ENCODE measurements at regions not wholly inside any gene's neighbourhood (a gene's known extent, or its start where the extent isn't known, plus 50 kb on each side); places are given as distances from the start of the nearest gene placed in this dataset.

- DNase-seq (ENCODE audit: low read depth in 4 of 4, low spot score in 3 of 4): no peak
These were observed 508.6 kb upstream of the ADAMTS5 start for GRCh38 chr21:27475363-27475955.

- DNase-seq (ENCODE audit: low read depth in 4 of 4, low spot score in 3 of 4): no peak
These were observed 500.5 kb upstream of the ADAMTS5 start for GRCh38 chr21:27467366-27467765.

DNA sequence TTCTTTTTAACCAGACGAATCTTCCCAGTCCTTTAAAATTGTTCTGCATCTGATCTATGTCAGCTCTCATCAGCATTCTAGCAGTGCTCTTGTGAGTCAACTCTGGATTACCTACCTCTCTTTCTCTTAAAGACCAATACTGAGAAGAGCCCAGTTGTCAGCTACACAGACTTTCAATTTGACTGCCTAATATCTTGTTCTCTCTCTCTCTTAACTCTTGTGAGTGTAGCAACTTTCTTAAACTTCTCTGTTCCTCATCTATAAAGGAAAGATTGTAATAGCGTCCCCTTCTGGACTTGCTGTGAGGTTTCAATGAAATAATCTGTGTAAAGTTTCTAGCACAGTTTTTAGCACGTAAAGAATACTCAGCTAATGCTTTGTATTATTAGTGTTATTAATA is 499.3 kb upstream of the ADAMTS5 start:
- no peak for DNase-seq (ENCODE audit: low read depth in 4 of 4, low spot score in 3 of 4)

DNA sequence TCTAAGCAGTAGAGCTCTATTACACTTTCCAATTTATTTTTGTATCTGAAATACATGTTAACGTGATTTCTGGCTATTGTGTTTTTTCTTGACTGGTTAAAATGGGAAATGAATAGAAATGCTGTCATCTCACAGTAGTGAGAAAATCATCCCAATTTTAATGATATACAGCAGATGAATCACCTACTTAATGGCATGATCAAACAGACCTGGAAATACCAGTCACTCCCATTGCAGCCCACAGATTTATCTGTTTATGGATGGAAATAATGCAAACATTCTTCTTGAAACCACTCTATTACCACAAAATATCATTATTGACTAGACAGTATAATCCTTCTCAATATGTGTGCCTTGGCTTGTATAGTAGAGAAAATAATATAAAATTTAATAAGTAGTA is 497.8 kb upstream of the ADAMTS5 start:
- no peak for DNase-seq (ENCODE audit: low read depth in 4 of 4, low spot score in 3 of 4)

- no peak for DNase-seq (ENCODE audit: low read depth in 4 of 4, low spot score in 3 of 4)
These were observed 495.8 kb upstream of the ADAMTS5 start for GRCh38 chr21:27462726-27463125.

DNA sequence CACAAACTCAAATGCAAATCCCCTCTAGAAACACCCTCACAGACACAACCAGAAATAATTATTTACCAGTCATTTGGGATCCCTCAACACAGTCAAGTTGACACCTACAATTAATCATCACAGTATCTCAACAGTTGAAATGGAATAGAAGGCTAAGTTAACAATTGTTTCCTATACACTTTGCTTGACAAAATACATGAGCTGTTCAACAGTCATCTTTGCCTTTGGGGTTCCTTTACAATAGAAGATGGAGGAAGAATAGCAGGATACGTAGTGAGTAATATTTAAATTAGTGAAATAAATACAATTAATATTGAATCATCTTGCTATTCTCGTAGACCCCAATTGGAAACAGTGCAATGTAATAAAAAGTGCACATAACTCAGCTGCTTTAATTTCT is 487.3 kb upstream of the ADAMTS5 start:
- DNase-seq (ENCODE audit: low read depth in 4 of 4, low spot score in 3 of 4): no peak

DNA sequence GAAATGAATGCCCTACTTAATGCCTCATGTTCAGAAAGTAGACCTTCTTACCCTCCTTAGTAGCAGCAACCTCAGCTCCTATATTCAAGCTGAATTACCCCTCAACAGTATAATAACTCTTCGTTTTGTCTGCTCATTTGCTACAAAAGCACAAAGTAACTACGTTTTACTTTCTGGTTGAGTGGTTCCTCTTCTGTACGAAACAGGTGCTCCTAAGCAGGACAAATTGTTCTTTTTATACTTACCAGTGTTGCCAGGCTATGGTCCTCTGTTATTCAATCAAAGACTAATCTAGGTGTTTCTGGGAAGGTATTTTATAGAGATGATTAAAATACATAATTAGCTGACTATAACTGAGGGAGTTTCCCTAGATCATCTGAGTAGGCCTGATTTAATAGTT is 484.2 kb upstream of the ADAMTS5 start:
- no peak for DNase-seq (ENCODE audit: low read depth in 4 of 4, low spot score in 3 of 4)

DNA sequence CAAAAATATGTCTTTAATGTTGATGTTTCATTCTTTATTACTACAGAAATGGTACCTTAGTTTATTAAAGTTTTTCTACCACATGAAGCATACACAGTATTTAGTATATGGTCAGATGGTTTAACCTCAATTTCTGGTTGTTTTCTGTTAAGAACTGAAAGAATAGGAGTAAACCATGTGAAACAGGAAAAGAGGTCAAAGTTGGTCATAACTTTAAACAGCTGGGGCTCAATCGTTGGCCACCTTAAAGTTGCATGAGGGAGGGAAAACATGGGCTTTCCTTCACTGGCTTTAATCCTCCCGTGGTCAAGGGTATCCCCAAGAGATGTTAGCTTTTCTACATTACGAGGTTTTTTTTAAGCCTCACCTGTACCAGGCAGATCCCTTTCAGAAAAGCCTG is 483.3 kb upstream of the ADAMTS5 start:
- no peak for DNase-seq (ENCODE audit: low read depth in 4 of 4, low spot score in 3 of 4)

DNA sequence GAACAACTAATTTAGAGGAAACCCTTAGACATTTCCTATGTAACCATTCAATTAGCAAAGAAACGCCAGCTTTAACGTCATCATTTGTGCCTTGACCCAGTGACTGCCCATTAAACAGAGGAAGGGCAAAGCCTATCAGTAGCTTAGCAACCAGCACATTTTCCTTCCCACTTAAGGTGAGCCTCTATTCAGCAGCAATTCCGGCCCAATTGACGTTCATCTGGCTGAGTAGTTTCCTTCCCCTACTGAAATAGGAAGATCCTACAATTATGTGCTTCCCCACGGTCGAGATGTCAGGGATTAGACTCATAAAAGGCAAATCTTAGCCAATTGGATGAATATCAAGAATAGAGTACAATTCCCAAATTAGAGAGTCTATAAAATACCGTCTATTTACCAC is 482.1 kb upstream of the ADAMTS5 start:
- no peak for DNase-seq (ENCODE audit: low read depth in 4 of 4, low spot score in 3 of 4)

DNA sequence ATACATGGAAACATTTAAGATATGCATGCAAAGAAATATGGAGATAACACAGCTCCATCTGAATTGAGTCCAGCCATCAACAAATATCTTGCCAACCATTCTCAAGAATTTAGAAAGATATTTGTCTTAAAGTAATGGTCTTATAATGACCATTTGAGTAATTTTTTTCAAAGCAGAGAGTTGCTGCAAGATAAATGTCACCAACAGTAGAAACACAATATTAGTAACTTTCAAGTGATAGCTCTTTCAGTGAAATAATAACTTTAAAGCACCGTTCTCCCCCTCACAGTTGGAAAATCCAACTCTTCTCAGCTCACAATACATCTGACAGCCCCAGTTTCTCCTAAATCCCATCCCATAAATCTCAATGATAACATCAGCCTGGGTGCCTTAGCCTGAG is 481.0 kb upstream of the ADAMTS5 start:
- DNase-seq (ENCODE audit: low read depth in 4 of 4, low spot score in 3 of 4): no peak

GRCh38 chr21:27429710-27430341 is 462.9 kb upstream of the ADAMTS5 start:
- no peak for DNase-seq (ENCODE audit: low read depth in 4 of 4, low spot score in 3 of 4)

GRCh38 chr21:27426196-27426595 is 459.3 kb upstream of the ADAMTS5 start:
- no peak for DNase-seq (ENCODE audit: low read depth in 4 of 4, low spot score in 3 of 4)

DNA sequence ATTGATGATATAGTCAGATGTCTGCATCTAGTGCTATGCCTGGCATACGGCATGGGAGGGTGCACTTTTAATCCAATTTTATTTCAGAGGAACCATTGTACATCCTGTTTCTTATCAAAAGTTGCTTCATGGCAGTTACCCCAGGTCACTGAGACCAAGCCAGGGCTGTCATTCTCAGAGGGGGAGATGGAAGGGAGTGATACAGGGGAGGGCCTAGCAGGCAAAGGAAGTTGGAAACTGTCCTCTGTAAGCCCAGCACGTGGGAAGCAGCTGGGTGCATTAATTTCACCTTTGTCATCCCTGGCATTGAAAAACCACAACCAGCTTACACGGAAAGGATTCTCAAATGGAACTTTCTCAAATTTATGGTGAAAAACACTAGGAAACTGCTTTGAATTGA is 458.7 kb upstream of the ADAMTS5 start:
- DNase-seq (ENCODE audit: low read depth in 4 of 4, low spot score in 3 of 4): no peak

DNA sequence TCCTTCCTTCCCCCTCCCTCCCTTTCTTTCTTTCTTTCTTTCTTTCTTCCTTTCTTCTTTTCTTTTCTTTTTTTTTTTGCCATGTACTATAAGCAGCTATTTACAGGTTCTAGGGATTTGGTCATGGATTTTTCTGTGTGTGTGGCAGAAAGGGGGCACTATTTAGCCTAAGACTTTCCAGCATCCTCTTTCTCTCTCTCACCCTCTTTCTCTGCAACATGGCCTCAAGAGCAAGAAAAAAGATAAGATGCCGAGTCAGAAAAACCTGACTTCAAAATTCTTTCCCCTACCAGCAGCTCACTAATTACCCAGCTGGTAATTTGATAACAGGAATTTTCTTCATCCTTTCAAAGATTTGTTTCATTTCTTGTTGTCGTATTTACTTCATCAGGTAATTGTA is 458.3 kb upstream of the ADAMTS5 start:
- DNase-seq (ENCODE audit: low read depth in 4 of 4, low spot score in 3 of 4): no peak

DNA sequence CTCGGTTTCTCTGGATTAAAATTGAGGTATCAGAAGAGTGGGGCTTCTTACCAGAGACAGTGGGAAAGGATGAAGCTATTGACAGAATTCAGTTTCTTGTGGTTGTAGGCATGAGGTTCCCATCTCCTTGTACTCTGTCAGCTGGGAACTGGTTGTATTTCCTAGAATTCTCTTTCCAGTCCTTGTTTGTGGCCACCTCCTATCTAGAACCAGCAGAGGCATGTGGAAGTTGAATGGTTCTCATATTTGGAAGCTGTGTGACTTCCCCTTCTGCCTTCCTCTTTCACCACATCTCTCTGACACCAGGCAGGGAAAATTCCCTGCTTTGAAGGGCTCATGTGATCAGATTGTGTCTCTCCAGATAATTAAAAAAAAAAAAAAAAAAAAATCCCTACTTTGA is 457.7 kb upstream of the ADAMTS5 start:
- DNase-seq (ENCODE audit: low read depth in 4 of 4, low spot score in 3 of 4): no peak

DNA sequence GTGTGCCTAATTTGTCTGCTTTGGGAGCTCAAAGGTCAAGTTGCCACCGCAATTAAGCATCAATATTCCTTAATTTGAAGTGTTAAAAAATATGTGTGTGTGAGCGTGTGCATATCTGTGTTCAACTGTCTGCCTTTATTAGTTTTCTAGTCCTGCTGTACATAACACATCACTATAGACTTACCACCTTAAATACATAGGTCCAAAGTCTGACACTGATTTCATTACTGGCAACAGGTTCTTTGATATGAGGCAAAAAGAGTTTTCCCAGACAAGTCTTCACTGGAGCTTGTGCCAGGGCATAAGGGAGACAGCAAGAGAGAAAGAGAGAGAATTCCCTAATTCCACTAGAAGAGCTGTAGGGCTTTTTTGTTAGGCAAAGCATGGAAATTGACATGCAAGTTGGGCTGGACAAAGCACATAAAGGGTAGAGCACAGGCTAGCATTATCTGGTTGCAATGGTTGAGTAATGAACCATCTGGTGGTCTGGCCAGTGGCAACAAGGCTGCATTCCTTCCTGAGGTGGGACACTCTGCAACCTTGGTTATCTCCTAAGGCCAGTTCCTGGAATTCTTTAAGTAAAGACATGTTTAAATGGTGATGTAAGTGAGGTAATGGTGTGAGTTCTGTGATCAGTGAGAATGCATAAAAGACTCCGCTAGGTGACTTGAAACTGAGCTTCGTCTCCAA is 457.2 kb upstream of the ADAMTS5 start:
- no peak for DNase-seq (ENCODE audit: low read depth in 4 of 4, low spot score in 3 of 4)

DNA sequence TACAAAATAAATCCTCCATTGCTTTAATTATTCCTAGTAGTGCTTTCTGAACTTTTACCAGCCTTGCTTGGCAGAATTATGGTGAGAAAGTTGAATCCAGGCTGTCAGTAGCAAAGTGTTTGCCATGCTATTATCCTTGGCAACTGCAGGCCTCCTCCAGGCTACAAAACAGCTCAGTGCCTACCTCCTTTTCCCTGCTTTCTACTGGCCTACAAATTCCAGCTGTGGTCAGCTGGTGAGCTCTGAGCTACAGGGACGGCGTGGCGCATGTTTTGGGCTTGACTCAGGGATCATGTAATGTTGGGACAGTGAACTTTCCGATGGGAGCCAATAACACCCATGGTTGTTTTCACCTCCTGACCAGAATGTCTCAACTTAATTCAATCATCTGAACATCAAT is 456.1 kb upstream of the ADAMTS5 start:
- no peak for DNase-seq (ENCODE audit: low read depth in 4 of 4, low spot score in 3 of 4)

DNA sequence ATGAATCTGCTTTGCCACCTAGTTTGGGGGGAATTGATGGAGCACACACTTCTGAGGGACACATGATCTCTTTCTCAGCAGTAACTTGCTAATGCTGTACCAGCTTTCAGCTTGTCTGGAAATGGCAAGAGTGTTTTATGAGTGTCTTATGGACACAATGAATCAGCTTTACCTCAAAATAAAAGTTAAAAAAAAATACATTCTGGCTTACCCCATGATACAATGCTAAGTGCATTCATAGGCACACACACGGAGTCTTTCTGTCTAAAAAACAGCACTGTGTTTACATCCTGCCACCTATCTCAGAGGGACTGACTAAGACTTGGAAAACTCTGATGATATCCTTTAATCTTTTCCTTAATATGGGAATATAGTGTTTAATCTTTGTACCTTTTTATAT is 455.5 kb upstream of the ADAMTS5 start:
- no peak for DNase-seq (ENCODE audit: low read depth in 4 of 4, low spot score in 3 of 4)

- DNase-seq (ENCODE audit: low read depth in 4 of 4, low spot score in 3 of 4): no peak
These were observed 454.8 kb upstream of the ADAMTS5 start for GRCh38 chr21:27421654-27422053.

GRCh38 chr21:27419153-27419552 is 452.3 kb upstream of the ADAMTS5 start:
- no peak for DNase-seq (ENCODE audit: low read depth in 4 of 4, low spot score in 3 of 4)

- DNase-seq (ENCODE audit: low read depth in 4 of 4, low spot score in 3 of 4): no peak
These were observed 451.5 kb upstream of the ADAMTS5 start for GRCh38 chr21:27418346-27418745.

DNA sequence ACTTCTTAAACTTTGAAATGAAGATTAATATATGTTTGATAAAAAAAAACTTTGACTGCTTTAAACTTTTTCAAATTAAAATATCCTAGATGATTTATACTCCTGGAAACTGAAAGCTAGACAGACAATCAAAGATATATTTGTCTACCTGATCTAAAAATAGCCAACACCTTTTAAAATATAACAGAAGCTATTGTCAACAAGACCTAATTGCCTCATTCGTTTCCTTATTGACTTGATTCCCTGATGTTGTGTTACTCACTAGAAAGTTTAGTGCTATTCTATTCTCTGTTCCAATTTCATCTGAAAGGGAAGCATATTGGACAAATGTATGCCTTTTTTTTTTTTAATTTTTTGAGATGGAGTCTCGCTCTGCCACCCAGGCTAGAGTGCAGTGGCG is 445.6 kb upstream of the ADAMTS5 start:
- no peak for DNase-seq (ENCODE audit: low read depth in 4 of 4, low spot score in 3 of 4)
